Neural cell (in vitro differentiated cells): ENCODE measurements at regions not wholly inside any gene's neighbourhood (a gene's known extent, or its start where the extent isn't known, plus 50 kb on each side); places are given as distances from the start of the nearest gene placed in this dataset.

Experiments
- H2AFZ ChIP-seq: fragments of 200-600, 300-800 bp; sonication (generic), shearing (Covaris generic); 2 replicates; pipeline ENCODE4 v1.6.0; 2014; ENCODE audit warnings: low read depth, mild to moderate bottlenecking, antibody characterized with exemption, low read length, moderate library complexity
- H3F3A ChIP-seq: fragments of 200-600 bp; shearing (Covaris generic); 2 replicates; pipeline ENCODE4 v1.6.1; 2016; ENCODE audit warnings: mild to moderate bottlenecking, moderate library complexity, mixed read lengths, antibody characterized with exemption, low read length; ENCODE audit not compliant: insufficient read depth, poor library complexity, severe bottlenecking
- H3K27ac ChIP-seq: fragments of 200-600, 300-800 bp; sonication (generic), shearing (Covaris generic); 2 replicates; pipeline ENCODE4 v1.5.1; 2014; ENCODE audit warnings: mild to moderate bottlenecking, low read length, moderate library complexity
- H3K27me3 ChIP-seq: fragments of 300-800, 200-600 bp; sonication (generic), shearing (Covaris generic); 2 replicates; pipeline ENCODE4 v1.6.0; 2014; ENCODE audit warnings: mild to moderate bottlenecking, low read depth, low read length, moderate library complexity; ENCODE audit not compliant: insufficient read depth
- H3K36me3 ChIP-seq: fragments of 300-800, 200-600 bp; sonication (generic), shearing (Covaris generic); 2 replicates; pipeline ENCODE4 v1.5.1; 2014; ENCODE audit warnings: mild to moderate bottlenecking, antibody characterized with exemption, low read length, moderate library complexity; ENCODE audit not compliant: insufficient read depth
- H3K4me2 ChIP-seq: fragments of 300-800, 200-600 bp; sonication (generic), shearing (Covaris generic); 2 replicates; pipeline ENCODE4 v1.6.0; 2014; ENCODE audit warnings: mild to moderate bottlenecking, low read length
- H3K4me3 ChIP-seq: fragments of 300-800, 200-600 bp; sonication (generic), shearing (Covaris generic); 2 replicates; pipeline ENCODE4 v1.5.1; 2014; ENCODE audit warnings: mild to moderate bottlenecking, low read length, moderate library complexity
- H3K79me2 ChIP-seq: fragments of 200-600 bp; shearing (Covaris generic); replicated peaks from 2 replicates; pipeline ENCODE4 v1.6.0; 2014; ENCODE audit warnings: mild to moderate bottlenecking, low read length, moderate library complexity; ENCODE audit not compliant: insufficient read depth
- H3K9ac ChIP-seq: fragments of 300-800, 200-600 bp; sonication (generic), shearing (Covaris generic); 2 replicates; pipeline ENCODE4 v1.6.1; 2016; ENCODE audit warnings: mild to moderate bottlenecking, low read length, mixed read lengths
- H3K9me2 ChIP-seq: fragments of 200-600 bp; shearing (Covaris generic); 2 replicates; pipeline ENCODE4 v1.6.1; 2016; ENCODE audit warnings: mild to moderate bottlenecking, low read length, mixed read lengths; ENCODE audit not compliant: insufficient read depth
- H3K9me3 ChIP-seq: fragments of 200-600, 300-800 bp; sonication (generic), shearing (Covaris generic); 2 replicates; pipeline ENCODE4 v1.6.1; 2016; ENCODE audit warnings: mild to moderate bottlenecking, mixed run types, low read length, moderate library complexity, mixed read lengths
- H4K20me1 ChIP-seq: fragments of 200-600 bp; shearing (Covaris generic); 2 replicates; pipeline ENCODE4 v1.6.1; 2016; ENCODE audit warnings: mild to moderate bottlenecking, mixed run types; ENCODE audit not compliant: insufficient read depth
- CTCF ChIP-seq: fragments of 450-650 bp; IDR thresholded peaks from 2 replicates; pipeline ENCODE4 v1.5.1; 2014; ENCODE audit warnings: antibody characterized with exemption, mild to moderate bottlenecking, moderate library complexity; ENCODE audit not compliant: poor library complexity, severe bottlenecking
- EP300 ChIP-seq: fragments of 450-650 bp; conservative IDR thresholded peaks from 2 replicates; pipeline ENCODE4 v1.6.1; 2014; ENCODE audit warnings: antibody characterized with exemption, mild to moderate bottlenecking, moderate library complexity; ENCODE audit not compliant: poor library complexity, severe bottlenecking
- EZH2 ChIP-seq: fragments of 200-600, 300-800 bp; shearing (Covaris generic), sonication (generic); IDR thresholded peaks from 2 replicates; pipeline ENCODE4 v1.6.1; 2014; ENCODE audit warnings: antibody characterized with exemption, low read length, borderline replicate concordance, mild to moderate bottlenecking; ENCODE audit not compliant: insufficient read depth, poor library complexity, severe bottlenecking
- MXI1 ChIP-seq: fragments of 450-650 bp; conservative IDR thresholded peaks from 2 replicates; pipeline ENCODE4 v1.6.1; 2014; ENCODE audit warnings: antibody characterized with exemption, mild to moderate bottlenecking; ENCODE audit not compliant: poor library complexity, severe bottlenecking
- POLR2AphosphoS5 ChIP-seq: IDR thresholded peaks from 2 replicates; pipeline ENCODE4 v1.6.1; 2012
- RAD21 ChIP-seq: fragments of 450-650 bp; conservative IDR thresholded peaks from 2 replicates; pipeline ENCODE4 v1.6.1; 2014; ENCODE audit warnings: antibody characterized with exemption, mild to moderate bottlenecking, moderate library complexity
- REST ChIP-seq: IDR thresholded peaks from 2 replicates; pipeline ENCODE4 v1.6.1; 2012; ENCODE audit warnings: borderline replicate concordance
- SMC3 ChIP-seq: fragments of 450-650 bp; conservative IDR thresholded peaks from 2 replicates; pipeline ENCODE4 v1.6.1; 2014; ENCODE audit warnings: antibody characterized with exemption, mild to moderate bottlenecking, moderate library complexity; ENCODE audit not compliant: poor library complexity
- TAF1 ChIP-seq: IDR thresholded peaks from 2 replicates; pipeline ENCODE4 v1.6.1; 2012; ENCODE audit warnings: low read depth

- no peaks in the 10 kb centered on the region for H3K36me3 ChIP-seq
- H3K79me2 ChIP-seq, result no peaks in the 10 kb centered on the region
- TF ChIP-seq CTCF (no peak), POLR2AphosphoS5 (no peak), RAD21 (no peak)
- H3K4me2 ChIP-seq, result no peak overlapping the region
- no peak overlapping the region for H2AFZ ChIP-seq
- no peaks in the 10 kb centered on the region for H4K20me1 ChIP-seq
- H3K9me2 ChIP-seq, result no peaks in the 10 kb centered on the region
- no peaks in the 10 kb centered on the region for H3K27me3 ChIP-seq
- no peak overlapping the region for H3K9ac ChIP-seq
- H3K9me3 ChIP-seq, result no peaks in the 10 kb centered on the region
- no peaks in the 10 kb centered on the region for H3F3A ChIP-seq
- H3K4me3 ChIP-seq, result no peak overlapping the region
- no peak overlapping the region for H3K27ac ChIP-seq
Measured at GRCh38 chr18:44187090-44187489, 493.6 kb upstream of the SETBP1 start.

- Histone ChIP-seq H3K4me2 (no peak overlapping the region), H3K36me3 (no peaks in the 10 kb centered on the region), H3F3A (no peaks in the 10 kb centered on the region), H3K9me2 (no peaks in the 10 kb centered on the region), H3K9ac (no peak overlapping the region), H3K9me3 (no peaks in the 10 kb centered on the region), H3K4me3 (no peak overlapping the region), H4K20me1 (no peaks in the 10 kb centered on the region), H2AFZ (no peak overlapping the region), H3K27me3 (no peaks in the 10 kb centered on the region), H3K27ac (no peak overlapping the region), H3K79me2 (no peaks in the 10 kb centered on the region)
- TF ChIP-seq CTCF (no peak), TAF1 (no peak), MXI1 (no peak), SMC3 (no peak), REST (no peak), RAD21 (no peak), EP300 (no peak), EZH2 (no peak), POLR2AphosphoS5 (no peak)
Measured at GRCh38 chr18:44195394-44196140, 485.1 kb upstream of the SETBP1 start.
